SU-DHL-6 (cell line): ENCODE measurements at regions not wholly inside any gene's neighbourhood (a gene's known extent, or its start where the extent isn't known, plus 50 kb on each side); places are given as distances from the start of the nearest gene placed in this dataset.

Experiments
- H2AFZ ChIP-seq: fragments of 200-600 bp; sonication (generic); 2 replicates; pipeline ENCODE4 v1.6.1; 2014; ENCODE audit warnings: low read depth, mild to moderate bottlenecking, moderate library complexity, mixed read lengths, antibody characterized with exemption, low read length; ENCODE audit not compliant: severe bottlenecking
- H3F3A ChIP-seq: fragments of 200-600 bp; shearing (Covaris generic); 2 replicates; pipeline ENCODE4 v1.6.0; 2016; ENCODE audit warnings: antibody characterized with exemption, mild to moderate bottlenecking; ENCODE audit not compliant: insufficient read depth
- H3K27ac ChIP-seq: fragments of 200-600 bp; sonication (generic); 2 replicates; pipeline ENCODE4 v1.5.1; 2016; ENCODE audit warnings: low read depth, mild to moderate bottlenecking, low read length, moderate library complexity, mixed read lengths
- H3K27me3 ChIP-seq: fragments of 200-600 bp; sonication (generic), shearing (Covaris generic); 2 replicates; pipeline ENCODE4 v1.6.0; 2014; ENCODE audit warnings: mild to moderate bottlenecking, low read length
- H3K36me3 ChIP-seq: fragments of 200-600 bp; sonication (generic); 2 replicates; pipeline ENCODE4 v1.6.1; 2014; ENCODE audit warnings: mild to moderate bottlenecking, low read length, mixed read lengths
- H3K4me2 ChIP-seq: fragments of 300-600, 200-600 bp; shearing (Covaris generic), sonication (generic); 2 replicates; pipeline ENCODE4 v1.6.0; 2014; ENCODE audit warnings: low read length, low read depth, mild to moderate bottlenecking; ENCODE audit not compliant: poor library complexity, severe bottlenecking
- H3K4me3 ChIP-seq: fragments of 200-600 bp; sonication (generic); 2 replicates; pipeline ENCODE4 v1.5.1; 2014; ENCODE audit warnings: antibody characterized with exemption, low read length, mild to moderate bottlenecking, mixed read lengths; ENCODE audit not compliant: insufficient read depth, poor library complexity, severe bottlenecking
- H3K79me2 ChIP-seq: fragments of 200-600 bp; sonication (generic); 2 replicates; pipeline ENCODE4 v1.6.1; 2014; ENCODE audit warnings: mild to moderate bottlenecking, low read length, moderate library complexity; ENCODE audit not compliant: insufficient read depth
- H3K9ac ChIP-seq: fragments of 200-600 bp; sonication (generic); 2 replicates; pipeline ENCODE4 v1.7.0; 2014; ENCODE audit warnings: mild to moderate bottlenecking, low read length
- H3K9me2 ChIP-seq: fragments of 200-600 bp; sonication (generic); replicated peaks from 2 replicates; pipeline ENCODE4 v1.6.1; 2014; ENCODE audit warnings: low read length; ENCODE audit not compliant: insufficient read depth
- H3K9me3 ChIP-seq: fragments of 200-600 bp; sonication (generic); 2 replicates; pipeline ENCODE4 v1.6.1; 2014; ENCODE audit warnings: low read length, mixed read lengths; ENCODE audit not compliant: insufficient read depth
- H4K20me1 ChIP-seq: fragments of 200-600 bp; sonication (generic); 2 replicates; pipeline ENCODE4 v1.6.1; 2014; ENCODE audit warnings: low read depth, mild to moderate bottlenecking, antibody characterized with exemption, low read length, moderate library complexity, mixed read lengths
- EZH2phosphoT487 ChIP-seq: fragments of 200-600 bp; sonication (generic), shearing (Covaris generic); conservative IDR thresholded peaks from 2 replicates; pipeline ENCODE4 v1.6.1; 2018; ENCODE audit warnings: mild to moderate bottlenecking, antibody characterized with exemption, low read length, moderate library complexity, mixed read lengths
- TF ChIP-seq, protein P1 (sequence below): fragments of 200-600 bp; sonication (generic); IDR thresholded peaks from one replicate; pipeline ENCODE4 v1.5.1; 2017; ENCODE audit warnings: antibody characterized with exemption, mild to moderate bottlenecking, low read length, moderate library complexity; ENCODE audit not compliant: insufficient read depth, poor library complexity, severe bottlenecking

- no peaks in the 10 kb centered on the region for H3F3A ChIP-seq
- no peaks in the 10 kb centered on the region for H3K9me2 ChIP-seq
- no peak for TF ChIP-seq EZH2phosphoT487
- TF ChIP-seq, protein P1, sequence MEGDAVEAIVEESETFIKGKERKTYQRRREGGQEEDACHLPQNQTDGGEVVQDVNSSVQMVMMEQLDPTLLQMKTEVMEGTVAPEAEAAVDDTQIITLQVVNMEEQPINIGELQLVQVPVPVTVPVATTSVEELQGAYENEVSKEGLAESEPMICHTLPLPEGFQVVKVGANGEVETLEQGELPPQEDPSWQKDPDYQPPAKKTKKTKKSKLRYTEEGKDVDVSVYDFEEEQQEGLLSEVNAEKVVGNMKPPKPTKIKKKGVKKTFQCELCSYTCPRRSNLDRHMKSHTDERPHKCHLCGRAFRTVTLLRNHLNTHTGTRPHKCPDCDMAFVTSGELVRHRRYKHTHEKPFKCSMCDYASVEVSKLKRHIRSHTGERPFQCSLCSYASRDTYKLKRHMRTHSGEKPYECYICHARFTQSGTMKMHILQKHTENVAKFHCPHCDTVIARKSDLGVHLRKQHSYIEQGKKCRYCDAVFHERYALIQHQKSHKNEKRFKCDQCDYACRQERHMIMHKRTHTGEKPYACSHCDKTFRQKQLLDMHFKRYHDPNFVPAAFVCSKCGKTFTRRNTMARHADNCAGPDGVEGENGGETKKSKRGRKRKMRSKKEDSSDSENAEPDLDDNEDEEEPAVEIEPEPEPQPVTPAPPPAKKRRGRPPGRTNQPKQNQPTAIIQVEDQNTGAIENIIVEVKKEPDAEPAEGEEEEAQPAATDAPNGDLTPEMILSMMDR, result no peak
- H4K20me1 ChIP-seq, result no peaks in the 10 kb centered on the region
- no peaks in the 10 kb centered on the region for H3K27me3 ChIP-seq
- H3K27ac ChIP-seq, result no peak overlapping the region
- H3K79me2 ChIP-seq, result no peaks in the 10 kb centered on the region
- no peak overlapping the region for H3K9ac ChIP-seq
- no peak overlapping the region for H3K4me2 ChIP-seq
- no peak overlapping the region for H2AFZ ChIP-seq
- H3K4me3 ChIP-seq, result no peak overlapping the region
- no peaks in the 10 kb centered on the region for H3K9me3 ChIP-seq
- H3K36me3 ChIP-seq, result no peaks in the 10 kb centered on the region
These were observed 57.5 kb downstream of the SCN11A start for GRCh38 chr3:38994251-38994650.

DNA sequence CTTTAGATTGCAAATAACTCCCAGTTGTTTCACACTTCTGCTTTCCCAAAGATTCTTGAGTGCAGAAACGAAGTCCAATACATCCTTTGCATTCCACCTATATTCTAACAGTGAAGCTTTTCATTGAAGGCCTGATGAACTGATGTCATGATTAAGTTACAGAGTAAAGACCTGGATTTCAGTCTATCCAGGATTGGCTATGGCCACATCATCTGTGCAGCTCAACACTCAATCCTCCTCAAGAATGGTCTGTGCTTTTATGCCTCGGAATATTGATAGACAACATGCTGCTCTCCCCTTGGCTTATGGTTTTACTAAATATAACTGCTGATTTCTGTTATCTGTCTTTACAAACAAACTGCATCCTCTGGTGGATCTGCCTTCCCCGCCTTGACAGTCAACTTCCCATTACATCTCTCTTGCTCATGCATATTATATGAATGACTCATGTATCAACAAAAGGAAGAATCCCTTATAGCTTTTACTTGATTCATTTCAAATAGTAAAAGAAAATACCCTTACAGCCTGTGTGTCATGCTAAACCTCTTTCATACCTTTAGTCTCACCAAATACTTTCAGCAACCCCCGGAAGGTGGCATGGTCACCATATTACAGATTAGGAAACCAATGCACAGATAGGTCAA, 59.5 kb downstream of the SCN11A start:
- Histone ChIP-seq H3K79me2 (no peaks in the 10 kb centered on the region), H3K4me3 (no peak overlapping the region), H3K27me3 (no peaks in the 10 kb centered on the region), H2AFZ (no peak overlapping the region), H3K9me2 (no peaks in the 10 kb centered on the region), H3K4me2 (no peak overlapping the region), H4K20me1 (no peaks in the 10 kb centered on the region), H3K27ac (no peak overlapping the region), H3K9ac (no peak overlapping the region), H3F3A (no peaks in the 10 kb centered on the region), H3K9me3 (no peaks in the 10 kb centered on the region), H3K36me3 (no peaks in the 10 kb centered on the region)
- no peak for TF ChIP-seq EZH2phosphoT487
- TF ChIP-seq, protein P1, result no peak

GRCh38 chr3:38990621-38991020, 61.1 kb downstream of the SCN11A start:
- Histone ChIP-seq H3K4me2 (no peak overlapping the region), H3F3A (no peaks in the 10 kb centered on the region), H4K20me1 (no peaks in the 10 kb centered on the region), H3K4me3 (no peak overlapping the region), H2AFZ (no peak overlapping the region), H3K9me3 (no peaks in the 10 kb centered on the region), H3K9ac (no peak overlapping the region), H3K79me2 (no peaks in the 10 kb centered on the region), H3K27me3 (no peaks in the 10 kb centered on the region), H3K36me3 (no peaks in the 10 kb centered on the region), H3K27ac (no peak overlapping the region), H3K9me2 (no peaks in the 10 kb centered on the region)
- TF ChIP-seq, protein P1, result no peak
- TF ChIP-seq EZH2phosphoT487, result no peak
